CD14-positive monocyte (primary cell): ENCODE measurements at regions not wholly inside any gene's neighbourhood (a gene's known extent, or its start where the extent isn't known, plus 50 kb on each side); places are given as distances from the start of the nearest gene placed in this dataset.
A peak's percentile ranks its signal among the peaks of the same experiment; 100 is the strongest.

Experiments used
- DNase-seq, 3 donors: peaks; one replicate each; pipeline ENCODE4 v3.0.0-alpha.2; 2011 to 2022
- H2AFZ ChIP-seq: 2 replicates; pipeline ENCODE4 v1.6.0; 2012; ENCODE audit warnings: mild to moderate bottlenecking, low read depth, low read length, inconsistent platforms; ENCODE audit not compliant: insufficient read depth, poor library complexity, severe bottlenecking
- H3K27ac ChIP-seq, 2 donors: 1 replicate in 1 of 2; 2 replicates in 1 of 2; pipeline ENCODE4 v1.5.1; 2012 to 2013; ENCODE audit warnings: low read length in 2 of 2, control low read depth in 1 of 2, inconsistent platforms in 1 of 2, low read depth in 1 of 2, mild to moderate bottlenecking in 1 of 2
- H3K27me3 ChIP-seq, 2 donors: one replicate each; pipeline versions ENCODE4 v1.6.0 to v1.6.1; 2011 to 2013; ENCODE audit warnings: low read length in 2 of 2; ENCODE audit not compliant: control insufficient read depth in 2 of 2, insufficient read depth in 2 of 2
- H3K36me3 ChIP-seq, 2 donors: replicated peaks in 1 of 2; 1 replicate in 1 of 2; 2 replicates in 1 of 2; pipeline versions ENCODE4 v1.5.1 to v1.6.1; 2012 to 2013; ENCODE audit warnings: low read length in 2 of 2, control low read depth in 1 of 2, inconsistent platforms in 1 of 2, mild to moderate bottlenecking in 1 of 2; ENCODE audit not compliant: insufficient read depth in 2 of 2, control insufficient read depth in 1 of 2
- H3K4me1 ChIP-seq, 2 donors: 1 replicate in 1 of 2; 2 replicates in 1 of 2; pipeline versions ENCODE4 v1.5.1 to v1.6.1; 2012 to 2013; ENCODE audit warnings: low read length in 2 of 2, control low read depth in 1 of 2, inconsistent platforms in 1 of 2, mild to moderate bottlenecking in 1 of 2, moderate library complexity in 1 of 2; ENCODE audit not compliant: insufficient read depth in 2 of 2, control insufficient read depth in 1 of 2
- H3K4me2 ChIP-seq: replicated peaks from 2 replicates; pipeline ENCODE3; 2012; ENCODE audit warnings: low read length, moderate library complexity, mild to moderate bottlenecking; ENCODE audit not compliant: poor library complexity, severe bottlenecking; ENCODE audit errors: extremely low read depth
- H3K4me3 ChIP-seq, 3 experiments: fragments of 200-600 bp in 1 of 3; sonication (generic) in 1 of 3; replicated peaks in 1 of 3; 1 replicate in 2 of 3; 2 replicates in 1 of 3; pipeline ENCODE4 v1.5.1; 2011 to 2013; ENCODE audit warnings: low read length in 3 of 3, mild to moderate bottlenecking in 3 of 3, control low read depth in 2 of 3, low read depth in 2 of 3, inconsistent platforms in 1 of 3, moderate library complexity in 1 of 3
- H3K79me2 ChIP-seq: 2 replicates; pipeline ENCODE4 v1.6.0; 2012; ENCODE audit warnings: mild to moderate bottlenecking, control low read depth, inconsistent platforms, low read length, moderate library complexity; ENCODE audit not compliant: insufficient read depth
- H3K9ac ChIP-seq: 2 replicates; pipeline ENCODE4 v1.6.0; 2017; ENCODE audit warnings: low read length, mild to moderate bottlenecking; ENCODE audit not compliant: insufficient read depth, poor library complexity, severe bottlenecking
- H3K9me3 ChIP-seq, 2 donors: replicated peaks in 1 of 2; 1 replicate in 1 of 2; 2 replicates in 1 of 2; pipeline versions ENCODE4 v1.5.1 to v1.6.1; 2012 to 2013; ENCODE audit warnings: low read length in 2 of 2, control low read depth in 1 of 2; ENCODE audit not compliant: control insufficient read depth in 1 of 2, insufficient read depth in 1 of 2
- H4K20me1 ChIP-seq: 2 replicates; pipeline ENCODE4 v1.6.0; 2012; ENCODE audit warnings: mild to moderate bottlenecking, low read length, control low read depth, moderate library complexity; ENCODE audit not compliant: insufficient read depth
- H3K27ac Mint-ChIP-seq, 7 donors: one replicate each; pipeline ENCODE4 v1.8.0; 2020; ENCODE audit warnings: mild to moderate bottlenecking in 7 of 7, mixed read lengths in 7 of 7, moderate library complexity in 6 of 7, inconsistent platforms in 2 of 7
- H3K27me3 Mint-ChIP-seq, 3 donors: one replicate each; pipeline ENCODE4 v1.8.0; 2021 to 2022; ENCODE audit warnings: low read depth in 3 of 3, mild to moderate bottlenecking in 3 of 3, mixed read lengths in 3 of 3, moderate library complexity in 3 of 3, inconsistent platforms in 1 of 3
- H3K36me3 Mint-ChIP-seq, 2 donors: one replicate each; pipeline ENCODE4 v1.8.0; 2020; ENCODE audit warnings: mixed read lengths in 2 of 2, inconsistent platforms in 1 of 2, mild to moderate bottlenecking in 1 of 2
- H3K4me1 Mint-ChIP-seq: one replicate; pipeline ENCODE4 v1.8.0; 2020; ENCODE audit warnings: mild to moderate bottlenecking, mixed read lengths
- H3K4me3 Mint-ChIP-seq, 2 donors: one replicate each; pipeline ENCODE4 v1.8.0; 2020; ENCODE audit warnings: mild to moderate bottlenecking in 2 of 2, mixed read lengths in 2 of 2, moderate library complexity in 1 of 2
- H3K9me3 Mint-ChIP-seq, 7 donors: one replicate each; pipeline ENCODE4 v1.8.0; 2020 to 2022; ENCODE audit warnings: mixed read lengths in 7 of 7, mild to moderate bottlenecking in 6 of 7, moderate library complexity in 6 of 7, inconsistent platforms in 2 of 7
- CTCF ChIP-seq: fragments of 200-600 bp; IDR thresholded peaks from one replicate; pipeline ENCODE4 v1.8.0; 2022; ENCODE audit warnings: antibody characterized with exemption, mild to moderate bottlenecking
- WGBS: methylation state at CpG from one replicate; pipeline ENCODE4 v1.1.5; 2013; ENCODE audit warnings: missing lambda C conversion rate; ENCODE audit not compliant: insufficient coverage; 5-methylcytosine and 5-hydroxymethylcytosine counted together
- intact Hi-C, 2 donors: fragments of 100-400 bp; cut with micrococcal nuclease; formaldehyde crosslinking; loops; one replicate each; pipeline versions ENCODE4 v1.15.0 to v1.15.1; 2023

DNA sequence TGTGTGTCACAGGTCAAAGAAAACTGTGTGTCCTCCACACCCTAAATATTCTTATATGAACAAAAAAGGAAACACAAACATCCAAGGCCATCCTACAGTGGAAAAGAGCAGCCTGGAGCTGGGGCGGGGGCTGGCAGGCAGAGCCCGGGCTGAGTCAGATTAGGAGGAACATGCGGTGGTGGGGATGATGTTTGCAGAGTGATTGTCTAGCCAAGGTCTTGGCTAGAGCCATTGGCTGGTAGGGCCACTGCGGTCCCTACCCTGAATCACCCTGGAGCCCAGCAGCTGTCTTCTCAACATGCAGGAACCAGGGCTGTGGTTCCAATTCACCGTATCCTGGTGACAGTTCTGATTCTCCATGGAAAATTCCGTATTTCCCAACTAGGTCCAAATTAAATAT, 439.5 kb downstream of the FGF9 start:
- H3K4me2 ChIP-seq: no peak overlapping the region
- H3K9ac ChIP-seq: no peak overlapping the region
- Mint-ChIP-seq H3K9me3 (peaks cover 2 to 23% (median 8%) of the 10 kb centered on the region in 7 donors), H3K4me1 (peaks cover 16% of the 10 kb centered on the region), H3K36me3 (no peaks in the 10 kb centered on the region), H3K27me3 (no peaks in the 10 kb centered on the region), H3K27ac (peak overlapping the region in 2 of 7 donors; percentile 20 to 76), H3K4me3 (no peak overlapping the region)
- no peak overlapping the region for H3K4me3 ChIP-seq
- no peaks in the 10 kb centered on the region for H3K36me3 ChIP-seq
- no peaks in the 10 kb centered on the region for H3K27me3 ChIP-seq
- no peaks in the 10 kb centered on the region for H3K9me3 ChIP-seq
- no peak for TF ChIP-seq CTCF
- H4K20me1 ChIP-seq: no peaks in the 10 kb centered on the region
- H3K27ac ChIP-seq: no peak overlapping the region
- no peak for DNase-seq
- intact Hi-C loops: loop anchor here in 1 of 2 donors (10.0 kb wide), 1 partner anchor 1034 kb away; no protein-coding TSS in a partner anchor
- no peaks in the 10 kb centered on the region for H3K79me2 ChIP-seq
- no peak overlapping the region for H2AFZ ChIP-seq
- peaks cover 17 to 18% of the 10 kb centered on the region in 2 donors for H3K4me1 ChIP-seq
- WGBS: 100% methylated on average over 2 of the region's 6 CpGs

DNA sequence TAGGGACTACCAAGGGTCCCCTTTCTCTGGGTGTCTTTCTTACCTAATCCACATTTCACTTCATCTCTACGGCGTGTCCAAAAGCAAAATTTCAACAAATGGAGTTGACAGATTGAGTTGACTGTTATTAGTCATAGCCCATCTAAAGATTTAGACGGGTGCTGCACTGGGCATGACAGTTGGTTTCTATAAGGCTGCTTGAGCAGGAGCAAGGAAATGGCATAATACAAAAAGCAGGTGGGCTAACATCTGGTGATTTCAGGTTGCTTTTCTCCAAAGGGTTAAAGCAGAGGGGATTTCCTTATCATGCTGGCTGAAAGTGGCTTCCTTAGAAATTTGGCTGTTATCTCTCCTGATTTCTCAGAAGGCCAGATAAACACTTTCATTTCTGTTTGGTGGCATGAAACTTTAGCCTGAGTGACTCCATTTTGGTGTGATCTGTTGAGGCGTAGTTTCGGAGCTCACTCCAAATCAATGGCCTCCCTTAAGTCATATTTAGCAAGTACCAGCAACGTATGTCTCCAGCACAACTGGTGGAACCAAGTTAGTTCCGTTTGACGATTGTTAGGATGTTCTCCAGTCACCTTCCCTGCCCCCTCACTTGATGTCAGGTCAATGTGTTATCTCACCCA, 440.4 kb downstream of the FGF9 start:
- Histone ChIP-seq H4K20me1 (no peaks in the 10 kb centered on the region), H3K4me1 (peaks cover 26% of the 10 kb centered on the region in 2 donors), H3K27ac (no peak overlapping the region), H3K79me2 (no peaks in the 10 kb centered on the region), H3K4me3 (no peak overlapping the region), H3K36me3 (no peaks in the 10 kb centered on the region), H2AFZ (no peak overlapping the region), H3K9me3 (no peaks in the 10 kb centered on the region), H3K9ac (no peak overlapping the region), H3K27me3 (no peaks in the 10 kb centered on the region), H3K4me2 (no peak overlapping the region)
- no peak for TF ChIP-seq CTCF
- DNase-seq: no peak
- no peaks in the 10 kb centered on the region for H3K27me3 Mint-ChIP-seq
- H3K36me3 Mint-ChIP-seq: no peaks in the 10 kb centered on the region
- peaks cover 21% of the 10 kb centered on the region for H3K4me1 Mint-ChIP-seq
- no peak overlapping the region for H3K27ac Mint-ChIP-seq
- H3K9me3 Mint-ChIP-seq: peaks cover 2 to 23% (median 8%) of the 10 kb centered on the region in 7 donors
- WGBS: 100% methylated on average over 4 of the region's 8 CpGs
- intact Hi-C loops: loop anchor here in 1 of 2 donors (10.0 kb wide), 1 partner anchor 1034 kb away; no protein-coding TSS in a partner anchor
- H3K4me3 Mint-ChIP-seq: no peak overlapping the region
